Non-pigmented ciliary epithelial cell (primary cell): ENCODE measurements at regions not wholly inside any gene's neighbourhood (a gene's known extent, or its start where the extent isn't known, plus 50 kb on each side); places are given as distances from the start of the nearest gene placed in this dataset.
"Not testable (repeated sequence)": the region's sequence is repeated elsewhere in the genome, so short reads cannot be mapped to it uniquely, and the experiment has no call there.

ENCODE experiments used
- DNase-seq: peaks from one replicate; pipeline ENCODE4 v3.0.0-alpha.2; 2010; ENCODE audit warnings: low read depth

- DNase-seq: no peak
Measured at GRCh38 chr17:33901085-33901484, 354.0 kb upstream of the CCL2 start.

- no peak for DNase-seq
Measured at GRCh38 chr17:33902901-33903449, 352.1 kb upstream of the CCL2 start.

GRCh38 chr17:33904476-33904875, 350.6 kb upstream of the CCL2 start:
- no peak for DNase-seq

- DNase-seq: no peak
Measured at GRCh38 chr17:33905338-33905800, 349.7 kb upstream of the CCL2 start.

GRCh38 chr17:33908363-33909064, 346.6 kb upstream of the CCL2 start:
- DNase-seq: no peak

GRCh38 chr17:33910200-33910857, 344.8 kb upstream of the CCL2 start:
- no peak for DNase-seq

- no peak for DNase-seq
Measured at GRCh38 chr17:33914125-33914524, 341.0 kb upstream of the CCL2 start.

- DNase-seq: no peak
Measured at GRCh38 chr17:33922971-33923370, 332.1 kb upstream of the CCL2 start.

- no peak for DNase-seq
Measured at GRCh38 chr17:33924104-33924503, 331.0 kb upstream of the CCL2 start.

- no peak for DNase-seq
Measured at GRCh38 chr17:33925649-33926048, 329.4 kb upstream of the CCL2 start.

- DNase-seq: no peak
Measured at GRCh38 chr17:33927732-33928133, 327.4 kb upstream of the CCL2 start.

- no peak for DNase-seq
Measured at GRCh38 chr17:33929181-33929724, 325.8 kb upstream of the CCL2 start.

- not testable (repeated sequence) for DNase-seq
Measured at GRCh38 chr17:33931148-33931814, 323.8 kb upstream of the CCL2 start.

GRCh38 chr17:33932996-33933395, 322.1 kb upstream of the CCL2 start:
- no peak for DNase-seq

GRCh38 chr17:33933576-33933975, 321.5 kb upstream of the CCL2 start:
- no peak for DNase-seq

- DNase-seq: no peak
Measured at GRCh38 chr17:33934696-33935095, 320.4 kb upstream of the CCL2 start.

GRCh38 chr17:33935822-33936221, 319.3 kb upstream of the CCL2 start:
- no peak for DNase-seq

- DNase-seq: no peak
Measured at GRCh38 chr17:33936764-33937163, 318.3 kb upstream of the CCL2 start.

- no peak for DNase-seq
Measured at GRCh38 chr17:33939959-33940358, 315.1 kb upstream of the CCL2 start.

GRCh38 chr17:33940769-33941370, 314.2 kb upstream of the CCL2 start:
- DNase-seq: no peak

- DNase-seq: no peak
Measured at GRCh38 chr17:33941744-33942143, 313.3 kb upstream of the CCL2 start.

GRCh38 chr17:33942414-33942813, 312.7 kb upstream of the CCL2 start:
- no peak for DNase-seq
